ENCODE measurements at regions not wholly inside any gene's neighbourhood (a gene's known extent, or its start where the extent isn't known, plus 50 kb on each side); places are given as distances from the start of the nearest gene placed in this dataset.

DNA sequence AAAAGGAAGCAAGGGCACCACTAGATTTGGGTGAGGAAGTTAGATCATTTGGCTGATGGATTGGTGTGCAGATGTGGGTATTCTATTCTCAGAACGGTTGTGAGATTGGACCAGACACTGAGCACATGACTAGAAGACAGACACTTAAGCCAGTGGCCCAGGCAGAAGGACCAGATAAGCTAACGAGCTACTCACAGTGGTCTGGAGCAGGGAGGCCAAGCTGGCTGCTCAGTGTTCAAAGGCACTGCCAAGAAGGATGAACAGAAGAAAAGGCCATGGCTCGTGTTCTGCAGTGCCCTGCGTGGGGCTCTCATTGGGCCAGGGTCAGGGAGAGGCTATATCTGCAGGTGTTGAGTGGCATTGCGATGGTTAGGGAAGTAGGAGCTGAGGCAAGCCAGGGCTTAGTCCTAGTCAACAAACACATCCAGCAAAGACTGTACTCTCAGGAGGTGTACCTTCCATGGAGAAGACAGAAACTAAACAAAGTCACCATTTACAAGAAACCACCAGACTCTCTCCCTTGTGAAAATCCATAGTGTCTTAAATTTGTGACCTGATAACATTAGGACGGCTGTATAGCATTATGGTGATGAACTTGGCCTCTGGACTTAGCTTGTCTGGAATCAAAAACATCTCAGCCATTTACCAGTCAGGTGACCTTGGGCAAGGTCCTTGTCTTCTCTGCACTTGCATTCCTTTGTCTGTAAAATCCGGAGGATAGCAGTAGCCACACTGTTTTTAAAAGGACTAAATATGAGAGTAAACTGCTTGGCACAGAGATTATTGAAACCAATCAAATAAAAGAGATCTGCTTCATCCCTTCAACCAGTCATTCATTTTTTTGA lies 274.5 kb downstream of the SIPA1L2 start:
- ChIA-PET CTCF (interaction anchor here (0.6 kb wide), 1 partner anchor 98 kb away, joined by 3 read pairs; no protein-coding TSS in a partner anchor), POLR2A (no interaction called here)
- no peak overlapping the region for H3K27ac Mint-ChIP-seq (ENCODE audit: unreplicated experiment)
- no peaks in the 10 kb centered on the region for H3K4me1 ChIP-seq
- no peaks in the 10 kb centered on the region for H3K27me3 Mint-ChIP-seq (ENCODE audit: insufficient read depth, unreplicated experiment)
- intact Hi-C loops (cut with micrococcal nuclease; ENCODE audit: unreplicated experiment): no loop called here
- H3K36me3 Mint-ChIP-seq (ENCODE audit: insufficient read depth, unreplicated experiment): no peaks in the 10 kb centered on the region
- no peaks in the 10 kb centered on the region for H3K36me3 ChIP-seq (ENCODE audit: control insufficient read depth, insufficient read depth, low read length)
- no peak for DNase-seq
- no peaks in the 10 kb centered on the region for H3K4me1 Mint-ChIP-seq (ENCODE audit: low read depth, unreplicated experiment)
- no TSS peak for BruUV-seq (replicated peaks)
- TF ChIP-seq, protein P1, sequence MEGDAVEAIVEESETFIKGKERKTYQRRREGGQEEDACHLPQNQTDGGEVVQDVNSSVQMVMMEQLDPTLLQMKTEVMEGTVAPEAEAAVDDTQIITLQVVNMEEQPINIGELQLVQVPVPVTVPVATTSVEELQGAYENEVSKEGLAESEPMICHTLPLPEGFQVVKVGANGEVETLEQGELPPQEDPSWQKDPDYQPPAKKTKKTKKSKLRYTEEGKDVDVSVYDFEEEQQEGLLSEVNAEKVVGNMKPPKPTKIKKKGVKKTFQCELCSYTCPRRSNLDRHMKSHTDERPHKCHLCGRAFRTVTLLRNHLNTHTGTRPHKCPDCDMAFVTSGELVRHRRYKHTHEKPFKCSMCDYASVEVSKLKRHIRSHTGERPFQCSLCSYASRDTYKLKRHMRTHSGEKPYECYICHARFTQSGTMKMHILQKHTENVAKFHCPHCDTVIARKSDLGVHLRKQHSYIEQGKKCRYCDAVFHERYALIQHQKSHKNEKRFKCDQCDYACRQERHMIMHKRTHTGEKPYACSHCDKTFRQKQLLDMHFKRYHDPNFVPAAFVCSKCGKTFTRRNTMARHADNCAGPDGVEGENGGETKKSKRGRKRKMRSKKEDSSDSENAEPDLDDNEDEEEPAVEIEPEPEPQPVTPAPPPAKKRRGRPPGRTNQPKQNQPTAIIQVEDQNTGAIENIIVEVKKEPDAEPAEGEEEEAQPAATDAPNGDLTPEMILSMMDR (IDR thresholded peaks at IDR 0.05; ENCODE audit: insufficient read depth in 1 of 2, low read depth in 1 of 2, low read length in 1 of 2, severe bottlenecking in 1 of 2, unreplicated experiment in 1 of 2): no peak
- no peak overlapping the region for H3K4me3 Mint-ChIP-seq (ENCODE audit: unreplicated experiment)
- H3K4me3 ChIP-seq (ENCODE audit: low read depth, low read length): no peak overlapping the region
- H3K9me3 ChIP-seq: no peaks in the 10 kb centered on the region
- H3K27me3 ChIP-seq (replicated peaks; ENCODE audit: control insufficient read depth, insufficient read depth, low read length): no peaks in the 10 kb centered on the region
- no peaks in the 10 kb centered on the region for H3K9me3 Mint-ChIP-seq (ENCODE audit: unreplicated experiment)

DNA sequence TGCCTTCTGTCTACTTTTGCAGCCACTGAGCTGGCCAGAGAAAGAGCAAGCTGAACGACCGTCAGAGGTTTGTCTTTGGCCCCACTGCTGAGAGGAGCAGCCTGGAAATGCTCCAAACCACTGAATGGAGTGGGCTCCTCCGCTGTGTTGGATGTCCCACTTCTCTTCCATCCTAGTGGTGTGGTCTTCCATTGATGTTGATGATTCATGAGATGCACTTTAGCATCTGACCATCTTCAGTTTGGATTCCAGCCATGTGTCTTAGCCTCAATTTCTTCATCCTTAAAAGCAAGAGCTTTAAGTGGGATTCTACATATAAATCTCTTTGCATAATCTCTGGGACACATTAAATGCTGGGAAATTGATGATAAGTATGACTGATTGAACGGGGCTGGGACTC lies 276.9 kb downstream of the SIPA1L2 start:
- no TSS peak for BruUV-seq (replicated peaks)
- Histone ChIP-seq H3K4me3 (ENCODE audit: low read depth, low read length) (no peak overlapping the region), H3K4me1 (no peaks in the 10 kb centered on the region), H3K27me3 (replicated peaks; ENCODE audit: control insufficient read depth, insufficient read depth, low read length) (no peaks in the 10 kb centered on the region), H3K9me3 (no peaks in the 10 kb centered on the region), H3K36me3 (ENCODE audit: control insufficient read depth, insufficient read depth, low read length) (no peaks in the 10 kb centered on the region)
- CTCF ChIA-PET: no interaction called here
- TF ChIP-seq, protein P1 (IDR thresholded peaks at IDR 0.05; ENCODE audit: insufficient read depth in 1 of 2, low read depth in 1 of 2, low read length in 1 of 2, severe bottlenecking in 1 of 2, unreplicated experiment in 1 of 2): no peak
- H3K27ac Mint-ChIP-seq (ENCODE audit: unreplicated experiment): no peak overlapping the region
- H3K27me3 Mint-ChIP-seq (ENCODE audit: insufficient read depth, unreplicated experiment): no peaks in the 10 kb centered on the region
- DNase-seq: no peak
- no peaks in the 10 kb centered on the region for H3K9me3 Mint-ChIP-seq (ENCODE audit: unreplicated experiment)
- H3K36me3 Mint-ChIP-seq (ENCODE audit: insufficient read depth, unreplicated experiment): no peaks in the 10 kb centered on the region
- no peaks in the 10 kb centered on the region for H3K4me1 Mint-ChIP-seq (ENCODE audit: low read depth, unreplicated experiment)
- intact Hi-C loops (cut with micrococcal nuclease; ENCODE audit: unreplicated experiment): no loop called here
- H3K4me3 Mint-ChIP-seq (ENCODE audit: unreplicated experiment): no peak overlapping the region
- POLR2A ChIA-PET: no interaction called here

DNA sequence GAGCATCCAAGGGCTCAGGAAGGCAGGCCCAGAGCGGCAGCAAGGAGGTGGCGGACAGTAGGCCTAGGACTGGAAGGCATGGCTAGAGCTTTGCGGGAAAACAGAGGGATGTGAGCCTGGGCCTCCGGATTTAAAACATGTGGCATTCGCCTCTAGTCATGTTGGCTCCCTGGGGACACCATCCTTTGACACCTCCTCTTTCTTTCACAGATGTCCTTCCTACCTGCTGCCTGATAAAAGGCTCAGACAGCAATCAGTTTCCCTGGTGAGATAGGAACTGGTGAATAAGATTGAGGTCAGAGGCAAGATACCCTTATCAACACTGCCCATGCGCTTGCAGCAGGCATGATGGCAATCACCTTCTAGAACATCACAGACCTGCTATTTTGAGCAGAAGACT lies 277.6 kb downstream of the SIPA1L2 start:
- Mint-ChIP-seq H3K4me1 (ENCODE audit: low read depth, unreplicated experiment) (no peaks in the 10 kb centered on the region), H3K27ac (ENCODE audit: unreplicated experiment) (no peak overlapping the region), H3K27me3 (ENCODE audit: insufficient read depth, unreplicated experiment) (no peaks in the 10 kb centered on the region), H3K4me3 (ENCODE audit: unreplicated experiment) (no peak overlapping the region), H3K36me3 (ENCODE audit: insufficient read depth, unreplicated experiment) (no peaks in the 10 kb centered on the region), H3K9me3 (ENCODE audit: unreplicated experiment) (no peaks in the 10 kb centered on the region)
- Histone ChIP-seq H3K9me3 (no peaks in the 10 kb centered on the region), H3K27me3 (replicated peaks; ENCODE audit: control insufficient read depth, insufficient read depth, low read length) (no peaks in the 10 kb centered on the region), H3K4me3 (ENCODE audit: low read depth, low read length) (no peak overlapping the region), H3K4me1 (no peaks in the 10 kb centered on the region), H3K36me3 (ENCODE audit: control insufficient read depth, insufficient read depth, low read length) (no peaks in the 10 kb centered on the region)
- no TSS peak for BruUV-seq (replicated peaks)
- intact Hi-C loops (cut with micrococcal nuclease; ENCODE audit: unreplicated experiment): no loop called here
- ChIA-PET CTCF (no interaction called here), POLR2A (no interaction called here)
- DNase-seq: no peak
- TF ChIP-seq, protein P1 (IDR thresholded peaks at IDR 0.05; ENCODE audit: insufficient read depth in 1 of 2, low read depth in 1 of 2, low read length in 1 of 2, severe bottlenecking in 1 of 2, unreplicated experiment in 1 of 2): no peak
